GM18907 (cell line): ENCODE measurements at regions not wholly inside any gene's neighbourhood (a gene's known extent, or its start where the extent isn't known, plus 50 kb on each side); places are given as distances from the start of the nearest gene placed in this dataset.
"Not testable (repeated sequence)": the region's sequence is repeated elsewhere in the genome, so short reads cannot be mapped to it uniquely, and the experiment has no call there.

ENCODE experiments used
- ATAC-seq: cut with Tn5 transposase; IDR thresholded peaks from one replicate; pipeline ENCODE4 v1.9.1; 2021; ENCODE audit warnings: mild to moderate bottlenecking, moderate library complexity; ENCODE audit not compliant: unreplicated experiment

DNA sequence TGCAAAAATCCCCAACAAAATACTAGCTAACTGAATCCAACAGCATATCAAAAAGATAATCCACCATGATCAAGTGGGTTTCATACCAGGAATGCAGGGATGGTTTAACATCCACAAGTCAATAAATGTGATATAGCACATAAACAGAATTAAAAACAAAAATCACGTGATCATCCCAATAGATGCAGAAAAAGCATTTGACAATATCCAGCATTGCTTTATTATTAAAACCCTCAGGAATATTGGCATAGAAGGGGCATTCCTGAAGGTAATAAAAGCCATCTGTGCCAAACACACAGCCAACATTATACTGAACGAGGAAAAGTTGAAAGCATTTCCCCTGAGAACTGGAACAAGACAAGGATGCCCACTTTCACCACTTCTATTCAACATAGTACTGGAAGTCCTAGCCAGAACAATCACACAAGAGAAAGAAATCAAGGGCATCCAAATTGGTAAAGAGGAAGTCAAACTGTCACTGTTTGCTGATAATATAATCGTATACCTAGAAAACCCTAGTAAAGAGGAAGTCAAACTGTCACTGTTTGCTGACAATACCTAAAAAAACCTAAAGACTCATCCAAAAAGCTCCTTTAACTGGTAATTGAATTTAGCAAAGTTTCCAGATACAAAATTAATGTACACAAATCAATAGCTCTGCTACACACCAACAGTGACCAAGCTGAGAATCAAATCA is 109.8 kb downstream of the RNASET2 start:
- ATAC-seq: not testable (repeated sequence)

DNA sequence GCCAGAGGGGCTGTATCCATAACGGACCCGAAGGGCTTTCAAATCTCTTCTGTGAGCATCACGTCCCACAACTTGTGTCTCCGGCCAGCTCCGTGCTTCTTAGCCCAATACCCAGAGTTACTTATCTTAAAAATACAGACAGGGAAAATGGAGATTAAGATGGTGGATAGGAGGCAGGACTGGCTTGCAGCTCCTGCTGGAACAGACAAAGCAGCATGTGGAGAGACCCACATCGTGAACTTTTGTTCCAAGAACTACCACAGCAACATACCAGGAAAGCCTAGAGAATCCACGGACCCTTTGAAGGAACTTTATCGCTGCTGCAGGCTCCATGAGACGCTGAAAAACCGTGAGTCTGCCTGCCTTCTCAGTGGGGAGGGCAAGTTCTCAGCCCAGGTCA is 113.7 kb downstream of the RNASET2 start:
- no peak for ATAC-seq

GRCh38 chr6:166841216-166841615 is 115.1 kb downstream of the RNASET2 start:
- ATAC-seq: no peak

- no peak for ATAC-seq
Observed at GRCh38 chr6:166839569-166839968, 116.8 kb downstream of the RNASET2 start.

DNA sequence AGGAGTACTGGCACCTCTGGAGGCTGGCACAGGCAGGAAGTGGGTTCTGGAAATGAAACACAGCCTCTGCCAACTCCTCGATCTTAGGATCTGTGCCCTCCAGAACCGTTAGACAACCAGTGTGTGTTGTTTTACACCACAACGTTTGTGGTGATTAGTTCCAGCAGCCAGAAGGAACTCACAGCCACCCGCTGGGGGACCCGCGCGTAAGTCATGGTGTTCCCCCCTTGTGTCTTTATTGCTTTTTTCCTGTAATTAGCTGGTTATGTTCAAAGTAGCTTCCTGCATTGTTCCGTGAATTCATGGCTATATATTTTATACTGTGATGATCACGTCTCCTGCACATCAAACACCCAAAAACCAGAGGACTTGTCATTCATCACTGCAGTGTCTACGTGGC is 117.4 kb downstream of the RNASET2 start:
- ATAC-seq: no peak

DNA sequence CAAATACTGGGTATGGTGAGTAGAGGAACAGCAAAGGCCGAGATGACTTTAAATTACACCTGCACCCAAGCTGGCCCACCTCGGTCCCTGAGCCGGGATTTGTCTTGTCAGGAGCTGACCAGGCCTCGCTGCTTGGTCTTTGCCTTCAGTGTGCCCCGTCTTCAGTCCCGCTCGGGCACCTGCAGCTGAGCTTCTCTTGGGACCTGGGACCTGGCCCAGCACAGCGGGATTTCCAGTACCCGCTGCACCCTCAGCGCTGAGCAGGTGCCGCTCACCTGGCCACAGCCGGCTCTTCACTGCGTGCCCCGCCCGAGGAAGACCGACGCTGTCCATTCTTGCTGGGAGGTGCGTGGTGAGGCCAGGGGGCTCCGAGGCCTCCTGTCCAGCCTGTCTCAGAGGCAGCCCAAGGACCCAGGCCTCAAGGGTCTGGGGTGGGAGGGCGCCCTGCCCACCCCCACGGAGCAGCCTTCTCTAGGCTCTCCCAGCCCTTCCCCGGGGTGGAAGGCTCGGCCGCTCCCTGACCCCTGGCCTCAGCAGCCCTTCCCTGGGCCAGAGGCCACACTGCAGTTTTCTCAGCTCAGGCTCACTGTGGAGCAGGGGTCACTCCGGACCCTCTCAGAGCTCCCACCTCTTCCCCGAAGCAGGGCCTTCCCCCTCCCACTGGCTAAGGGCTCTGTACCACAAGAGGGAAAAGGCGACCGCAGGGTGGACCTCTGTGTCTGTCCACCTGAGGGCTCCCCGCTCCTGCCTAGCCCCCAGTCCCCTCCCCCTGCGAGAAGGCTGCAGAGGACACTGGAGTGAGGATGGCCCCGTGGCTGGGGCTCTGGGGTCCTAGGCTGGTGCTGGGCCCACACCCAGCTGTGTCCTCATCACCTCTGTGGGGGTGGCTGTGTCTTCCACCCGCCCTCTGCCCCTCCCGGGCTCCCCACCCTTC is 119.3 kb downstream of the RNASET2 start:
- no peak for ATAC-seq

DNA sequence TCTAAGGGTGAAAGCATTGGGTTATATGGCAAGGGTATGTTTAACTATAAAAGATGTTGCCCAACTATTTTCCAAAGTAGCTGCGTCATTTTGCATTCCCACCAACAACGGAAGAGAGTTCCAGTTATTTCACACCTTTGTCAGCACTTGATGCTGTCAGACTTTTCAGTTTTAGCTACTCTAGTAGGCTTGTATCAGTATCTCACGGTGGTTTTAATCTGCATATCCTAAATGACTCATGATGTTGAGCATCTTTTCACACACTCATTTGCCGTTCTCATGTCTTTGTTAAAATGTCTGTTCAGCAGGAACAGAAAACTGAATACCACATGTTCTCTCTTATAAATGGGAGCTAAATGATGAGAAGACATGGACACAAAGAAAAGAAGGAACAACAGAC is 122.3 kb downstream of the RNASET2 start:
- ATAC-seq: no peak

DNA sequence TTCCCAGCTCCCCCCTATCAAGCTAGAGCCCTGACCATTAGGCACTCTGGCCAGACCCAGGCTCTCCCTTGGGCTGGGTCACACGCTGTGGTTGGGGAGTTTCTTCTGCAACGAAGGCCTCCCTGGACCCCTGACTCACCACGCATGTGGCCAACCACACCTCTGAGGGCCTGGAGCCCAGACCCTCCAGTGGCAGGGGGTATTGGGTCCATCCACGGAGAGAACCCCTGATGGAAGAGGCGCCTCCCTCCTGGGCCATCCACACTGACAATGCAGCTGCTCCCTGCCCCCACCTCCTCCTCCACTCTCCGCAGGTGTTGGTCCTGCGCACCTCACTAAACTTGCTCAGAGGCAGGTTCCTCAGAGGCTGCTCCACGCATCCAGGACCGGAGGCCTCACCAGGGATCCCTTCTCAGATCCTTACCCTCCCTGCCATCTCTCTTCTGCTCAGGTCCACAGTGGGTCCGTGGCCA is 125.4 kb downstream of the RNASET2 start:
- peak; percentile 34 for ATAC-seq

GRCh38 chr6:166830185-166830890 is 126.0 kb downstream of the RNASET2 start:
- ATAC-seq: peak; percentile 96

DNA sequence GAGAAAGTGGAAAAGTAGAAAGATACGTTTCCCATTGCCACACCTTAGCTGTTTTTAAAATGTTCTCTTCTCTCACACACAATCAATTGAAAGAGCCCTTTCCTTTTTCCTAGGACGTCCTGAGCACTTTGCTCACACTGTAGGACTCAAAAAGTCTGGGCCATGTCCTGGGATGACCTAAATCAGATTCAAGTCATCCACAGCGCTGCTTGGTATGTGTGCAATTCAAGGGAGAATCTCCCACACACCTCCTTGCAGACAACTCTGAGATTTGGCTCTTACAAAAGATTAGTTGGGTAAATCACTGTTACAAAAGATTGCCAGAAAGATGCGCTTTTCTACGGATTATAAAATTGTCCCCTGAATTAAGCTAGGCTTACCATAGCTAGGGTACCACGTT is 130.1 kb downstream of the RNASET2 start:
- no peak for ATAC-seq

DNA sequence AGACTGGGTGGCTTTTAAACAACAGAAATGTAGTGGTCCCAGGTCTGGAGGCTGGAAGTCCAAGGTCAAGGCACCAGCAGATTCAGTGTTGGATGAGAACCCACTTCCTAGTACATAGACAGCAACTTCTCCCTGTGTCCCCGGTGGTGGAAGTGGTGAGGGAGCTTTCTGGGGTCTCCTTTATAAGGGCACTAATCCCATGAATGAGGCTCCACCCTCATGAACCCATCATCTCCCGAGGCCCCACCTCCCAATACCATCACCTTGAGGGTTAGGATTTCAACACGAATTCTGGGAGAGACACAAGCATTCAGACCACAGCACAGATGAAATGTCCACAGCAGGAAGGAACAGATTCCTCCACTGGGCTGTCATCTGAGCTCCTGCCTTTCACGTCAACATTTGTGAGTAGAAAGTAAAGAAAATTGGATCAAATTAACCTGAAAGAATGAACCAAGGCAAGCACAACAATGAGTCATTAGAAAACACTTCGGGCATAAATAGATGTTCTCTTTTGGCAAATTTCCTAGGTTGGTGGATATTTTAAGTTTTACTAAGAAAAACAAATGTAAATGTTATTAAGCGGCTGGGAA is 130.7 kb downstream of the RNASET2 start:
- no peak for ATAC-seq

DNA sequence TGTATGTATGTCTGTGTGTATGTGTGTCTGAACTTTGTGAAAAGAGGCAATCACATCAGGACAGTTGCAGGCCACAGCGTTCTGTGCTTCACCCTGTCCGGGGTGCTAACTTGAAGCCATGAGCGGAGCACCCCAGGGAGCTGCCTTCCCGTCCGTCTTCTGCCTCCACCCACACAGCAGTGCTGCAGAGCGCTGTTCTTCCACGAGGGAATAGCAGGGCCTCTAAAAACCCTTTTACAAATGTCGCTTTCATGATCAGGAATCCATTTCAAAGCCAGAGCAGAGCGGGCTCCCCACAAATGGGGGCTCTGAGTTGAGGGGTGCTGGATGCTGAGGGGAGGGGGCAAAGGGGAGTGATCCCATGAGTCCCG is 131.5 kb downstream of the RNASET2 start:
- ATAC-seq: no peak

DNA sequence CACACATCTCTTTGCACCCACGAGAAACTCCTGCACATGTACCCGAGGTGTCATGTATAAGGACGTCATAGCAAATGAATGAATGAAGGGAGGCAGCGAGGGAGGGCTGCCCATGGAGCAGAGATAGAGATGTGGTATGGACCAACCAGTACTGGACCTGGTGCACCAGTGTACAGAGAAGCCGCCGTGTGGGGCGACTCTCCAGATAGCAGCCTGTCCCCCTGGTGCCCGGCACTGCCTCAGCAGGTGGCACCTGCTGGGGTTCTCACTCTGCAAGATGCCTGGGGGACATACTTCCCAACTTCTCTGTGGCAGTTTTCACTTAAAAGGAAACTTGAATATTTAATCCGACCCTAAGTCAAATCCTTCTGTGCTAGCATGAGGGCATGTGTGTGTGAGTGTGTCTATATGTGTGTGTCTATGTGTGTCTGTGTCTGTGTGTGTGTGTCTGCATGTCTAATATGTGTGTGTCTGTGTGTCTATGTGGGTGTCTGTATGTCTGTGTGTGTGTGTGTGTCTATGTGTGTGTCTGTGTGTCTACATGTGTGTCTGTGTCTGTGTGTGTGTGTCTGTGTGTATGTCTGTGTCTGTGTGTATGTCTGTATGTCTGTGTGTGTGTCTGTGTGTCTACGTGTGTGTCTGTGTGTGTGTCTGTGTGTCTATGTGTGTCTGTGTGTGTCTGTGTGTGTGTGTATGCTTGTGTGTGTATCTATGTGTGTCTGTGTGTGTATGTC is 132.0 kb downstream of the RNASET2 start:
- no peak for ATAC-seq

GRCh38 chr6:166822609-166823008 is 133.7 kb downstream of the RNASET2 start:
- no peak for ATAC-seq

- ATAC-seq: no peak
Observed at GRCh38 chr6:166820483-166820882, 135.9 kb downstream of the RNASET2 start.

DNA sequence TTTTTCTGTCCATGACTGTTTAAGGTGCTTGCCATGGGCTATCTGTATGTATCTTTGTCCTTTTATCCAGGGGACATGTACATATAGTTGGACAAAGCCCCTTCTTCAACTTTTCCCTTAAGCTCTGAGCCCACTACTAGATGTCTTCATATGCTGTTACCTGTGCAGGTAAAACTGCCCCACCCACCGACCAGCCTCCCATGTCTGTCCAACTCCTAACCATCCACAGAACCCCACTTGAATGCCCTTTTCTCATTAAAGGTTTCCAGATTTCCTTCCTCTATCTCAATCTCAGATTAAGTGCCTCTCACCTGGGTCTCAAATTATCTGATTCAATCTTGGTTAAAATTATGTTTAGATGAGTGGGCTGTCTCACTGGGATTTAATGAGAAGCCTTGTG is 136.3 kb downstream of the RNASET2 start:
- ATAC-seq: no peak

- no peak for ATAC-seq
Observed at GRCh38 chr6:166815629-166816028, 140.7 kb downstream of the RNASET2 start.

DNA sequence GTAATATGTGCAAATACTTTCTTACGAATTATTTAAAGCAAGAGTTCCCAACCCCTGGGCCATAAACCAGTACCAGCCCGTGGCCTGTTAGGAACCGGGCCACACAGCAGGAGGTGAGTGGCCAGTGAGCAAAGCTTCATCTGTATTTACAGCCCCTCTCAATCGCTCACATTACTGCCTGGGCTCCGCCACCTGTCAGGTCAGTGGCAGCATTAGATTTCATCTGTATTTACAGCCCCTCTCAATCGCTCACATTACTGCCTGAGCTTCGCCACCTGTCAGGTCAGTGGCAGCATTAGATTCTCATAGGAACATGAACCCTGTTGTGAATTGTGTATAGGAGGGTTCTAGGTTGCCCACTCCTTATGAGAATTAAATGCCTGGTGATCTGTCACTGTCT is 142.0 kb downstream of the RNASET2 start:
- ATAC-seq: no peak

DNA sequence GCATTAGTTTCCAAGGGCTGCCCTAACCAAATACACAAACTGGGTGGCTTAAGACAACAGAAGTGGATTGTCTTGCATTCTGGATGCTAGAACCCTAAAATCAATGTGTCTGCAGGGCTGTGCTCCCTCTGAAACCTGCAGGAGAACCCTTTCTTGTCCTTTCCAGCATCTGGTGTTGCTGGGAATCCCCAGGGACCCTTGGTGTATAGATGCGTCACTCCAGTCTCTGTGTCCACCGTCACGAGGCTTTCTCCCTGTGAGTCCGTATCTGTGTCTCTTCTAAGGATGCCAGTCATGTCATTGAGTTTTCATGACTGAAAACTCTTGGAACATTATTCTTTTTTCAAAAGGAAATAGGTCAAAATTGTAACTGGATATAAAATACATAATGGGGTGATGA is 142.9 kb downstream of the RNASET2 start:
- no peak for ATAC-seq

GRCh38 chr6:166810864-166811263 is 145.5 kb downstream of the RNASET2 start:
- ATAC-seq: no peak
